ENCODE measurements at regions not wholly inside any gene's neighbourhood (a gene's known extent, or its start where the extent isn't known, plus 50 kb on each side); places are given as distances from the start of the nearest gene placed in this dataset.

GRCh38 chr9:115169003-115169402 is 51.0 kb upstream of the TNC start:
- no peak for DNase-seq

- DNase-seq, result no peak
Observed at GRCh38 chr9:115170358-115171073, 52.6 kb upstream of the TNC start.

- DNase-seq, result no peak
Observed at GRCh38 chr9:115171921-115172388, 54.0 kb upstream of the TNC start.

DNA sequence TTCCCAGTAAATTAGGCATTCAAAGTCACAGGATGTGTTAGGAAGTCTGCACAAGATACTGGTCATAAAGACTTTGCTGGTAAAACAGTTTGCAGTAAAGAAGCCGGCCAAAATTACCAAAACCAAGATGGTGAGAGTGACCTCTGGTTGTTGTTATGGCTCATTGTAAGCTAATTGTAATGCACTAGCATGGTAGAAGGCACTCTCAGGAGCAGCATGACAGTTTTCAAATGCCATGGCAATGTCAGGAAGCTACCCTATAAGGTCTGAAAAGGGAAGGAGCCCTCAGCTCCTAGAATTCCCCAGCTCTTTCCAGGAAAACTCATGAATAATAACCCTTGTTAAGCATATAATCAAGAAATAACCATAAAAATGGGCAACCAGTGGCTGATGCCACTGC is 64.3 kb upstream of the TNC start:
- DNase-seq, result no peak

GRCh38 chr9:115183436-115183835 is 65.5 kb upstream of the TNC start:
- DNase-seq, result no peak

GRCh38 chr9:115189686-115190085 is 71.7 kb upstream of the TNC start:
- DNase-seq, result no peak

- no peak for DNase-seq
Observed at GRCh38 chr9:115191667-115192066, 73.7 kb upstream of the TNC start.

GRCh38 chr9:115192280-115192679 is 74.3 kb upstream of the TNC start:
- DNase-seq, result no peak

GRCh38 chr9:115192835-115193525 is 75.0 kb upstream of the TNC start:
- DNase-seq, result no peak

DNA sequence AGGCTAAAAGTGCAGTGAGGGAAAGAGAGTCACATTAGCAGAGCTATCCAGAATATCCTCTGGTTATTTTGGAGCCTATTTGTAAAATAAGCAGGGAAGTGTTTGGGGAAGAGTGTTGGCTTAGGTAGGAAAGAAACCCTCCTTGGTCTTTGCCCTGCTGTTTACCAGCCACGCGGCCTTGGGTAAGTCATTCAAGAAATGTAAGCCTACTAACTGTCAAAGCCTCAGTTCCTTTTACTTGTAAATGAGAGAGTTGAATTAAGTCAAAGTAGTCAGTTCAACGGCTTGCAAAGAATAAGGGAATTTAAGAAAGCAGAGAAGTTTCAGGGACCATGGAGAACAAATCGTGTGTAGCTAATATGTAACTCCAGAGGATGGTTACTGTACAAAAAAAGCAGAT is 75.8 kb upstream of the TNC start:
- DNase-seq, result no peak

DNA sequence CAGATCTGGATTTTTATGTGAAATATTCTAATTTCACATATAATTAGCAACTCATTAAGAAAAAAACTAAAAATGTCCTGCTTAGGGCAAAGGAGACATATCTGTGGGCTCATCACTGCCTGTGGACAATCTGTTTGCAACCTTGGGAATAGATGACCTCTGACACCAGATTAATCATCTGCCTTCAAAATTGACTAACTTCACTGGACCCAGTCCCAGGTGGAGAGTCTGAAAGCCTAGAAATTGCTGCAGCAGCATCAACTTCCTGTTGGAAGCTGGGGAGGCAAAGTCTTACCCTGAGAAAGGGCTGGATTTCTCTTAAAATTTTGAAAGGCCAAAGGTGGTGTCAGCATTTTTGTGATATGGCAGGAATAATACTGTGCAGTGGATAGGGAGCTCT is 76.3 kb upstream of the TNC start:
- no peak for DNase-seq

GRCh38 chr9:115195912-115196311 is 78.0 kb upstream of the TNC start:
- no peak for DNase-seq

DNA sequence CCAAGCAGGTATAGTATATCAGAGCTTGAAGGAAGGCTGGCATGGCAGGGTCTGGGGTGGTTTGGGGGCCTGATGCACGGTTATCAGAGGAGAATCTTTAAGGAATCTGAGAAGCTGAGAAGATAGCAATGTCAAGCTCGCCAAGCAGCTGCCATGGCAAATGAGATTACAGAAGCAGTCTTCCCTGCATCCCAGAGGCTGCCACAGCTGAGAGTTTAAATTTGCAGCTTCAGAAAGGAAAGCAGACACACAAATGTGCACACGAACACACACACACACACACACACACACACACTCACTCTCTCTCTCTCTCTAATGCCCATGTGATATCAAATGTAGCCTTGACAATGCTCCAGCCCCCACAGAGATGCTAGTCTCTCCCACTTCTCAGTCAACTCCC is 79.0 kb upstream of the TNC start:
- DNase-seq, result no peak

DNA sequence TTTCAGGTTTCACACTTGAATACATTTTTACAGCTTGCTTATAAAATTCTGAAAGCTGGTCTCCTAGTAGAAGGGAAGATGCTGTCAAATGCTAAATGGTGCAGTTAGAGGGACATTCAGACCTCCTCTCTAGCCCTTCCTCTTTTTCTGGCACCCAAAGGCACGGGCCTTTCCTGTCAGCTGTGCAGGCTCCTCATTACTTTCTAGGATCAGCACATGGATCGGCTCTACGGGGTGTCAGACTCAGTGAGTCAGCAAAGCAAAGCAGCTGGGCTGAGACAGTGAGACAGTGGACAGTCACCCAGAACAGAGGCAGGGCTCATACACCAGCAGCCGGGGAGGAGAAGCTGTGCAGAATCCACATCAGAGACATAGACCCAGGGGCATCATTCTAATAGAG is 80.0 kb upstream of the TNC start:
- no peak for DNase-seq

- no peak for DNase-seq
Observed at GRCh38 chr9:115200711-115201505, 83.0 kb upstream of the TNC start.

- DNase-seq, result no peak
Observed at GRCh38 chr9:115202181-115202580, 84.2 kb upstream of the TNC start.

DNA sequence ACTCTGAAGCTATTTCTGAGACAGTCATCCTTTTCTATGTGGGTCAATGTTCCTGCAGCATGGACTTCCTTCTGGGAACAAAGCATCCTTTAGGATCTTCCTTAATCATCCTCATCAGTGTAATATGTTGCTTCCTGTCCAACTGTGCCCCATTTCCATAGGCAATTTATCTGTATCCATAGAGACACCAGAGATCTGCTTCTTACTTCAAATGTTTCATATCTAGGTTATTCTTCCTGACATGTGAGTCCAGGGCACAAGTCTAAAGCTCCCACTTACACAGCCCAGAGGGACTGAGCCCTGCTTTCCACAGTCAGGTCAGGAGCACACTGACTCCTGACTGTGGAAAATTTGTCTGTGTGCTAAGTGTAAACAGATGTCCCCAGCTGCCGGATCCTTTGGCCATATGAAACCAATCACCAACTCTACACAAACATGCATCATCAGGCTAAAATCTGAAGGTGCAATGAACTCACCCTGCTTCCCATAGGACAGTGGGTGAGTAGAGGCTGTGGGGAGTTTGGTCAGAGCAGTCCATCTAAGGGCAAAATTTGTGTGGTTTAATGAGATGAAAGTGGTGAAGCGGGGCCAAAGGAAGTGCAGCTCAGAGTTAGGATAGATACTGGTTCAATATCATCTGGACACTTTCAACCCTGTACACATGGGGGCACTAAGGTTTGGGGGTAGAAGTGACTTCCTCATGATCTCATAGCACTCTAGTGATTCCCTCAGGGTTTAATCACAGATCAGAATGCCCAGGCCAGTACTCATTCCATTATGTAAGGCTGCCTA is 85.2 kb upstream of the TNC start:
- no peak for DNase-seq

GRCh38 chr9:115204904-115205453 is 87.0 kb upstream of the TNC start:
- no peak for DNase-seq

GRCh38 chr9:115207003-115207836 is 89.3 kb upstream of the TNC start:
- no peak for DNase-seq

- no peak for DNase-seq
Observed at GRCh38 chr9:115208501-115208900, 90.5 kb upstream of the TNC start.

DNA sequence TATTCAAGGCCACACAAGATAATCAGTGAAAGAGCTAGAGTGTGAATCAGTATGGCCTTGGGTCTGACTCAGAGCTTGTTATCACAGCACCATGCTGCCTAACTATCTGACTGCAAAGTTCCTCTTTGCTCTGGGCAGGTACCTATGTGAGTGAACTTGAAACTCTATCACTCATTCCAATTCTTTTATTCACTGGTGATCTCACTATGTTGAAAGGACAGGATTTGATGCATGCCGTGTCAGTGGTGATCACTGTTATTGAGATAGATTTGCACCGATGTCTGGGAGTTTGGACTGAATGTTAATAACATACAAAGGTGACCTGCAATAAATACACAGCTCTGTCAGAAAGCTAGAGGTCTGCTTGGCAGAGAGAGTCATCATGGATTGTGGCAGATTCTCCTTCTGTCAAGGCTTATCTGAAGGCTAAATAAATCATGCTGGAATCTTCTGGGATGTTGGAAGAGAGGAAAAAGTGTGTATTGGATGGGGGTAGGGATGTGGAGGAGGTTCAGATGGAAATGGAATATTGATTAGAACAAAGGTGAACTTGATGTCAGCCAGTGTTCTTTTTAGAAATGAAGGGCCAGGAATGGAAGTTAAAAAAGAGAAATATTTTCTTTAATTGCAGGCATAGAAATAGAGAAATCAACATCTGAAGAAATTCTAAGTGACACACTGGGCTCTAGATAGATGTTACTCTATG is 91.8 kb upstream of the TNC start:
- DNase-seq, result no peak
